ENCODE measurements at regions not wholly inside any gene's neighbourhood (a gene's known extent, or its start where the extent isn't known, plus 50 kb on each side); places are given as distances from the start of the nearest gene placed in this dataset.

GRCh38 chr5:4065472-4066320, 470.1 kb downstream of the IRX1 start:
- no peak for TF ChIP-seq CTCF (IDR thresholded peaks at IDR 0.05; ENCODE audit: borderline replicate concordance, extremely low read depth, insufficient read depth)
- Histone ChIP-seq H3K4me1 (ENCODE audit: control insufficient read depth in 2 of 3, insufficient read depth in 2 of 3, low read depth in 1 of 3, low read length in 3 of 3) (no peaks in the 10 kb centered on the region), H3K9me3 (ENCODE audit: control insufficient read depth in 2 of 3, insufficient read depth in 1 of 3, low read length in 3 of 3) (no peaks in the 10 kb centered on the region), H3K9ac (ENCODE audit: low read length in 3 of 3) (no peak overlapping the region), H3K27me3 (ENCODE audit: control insufficient read depth, insufficient read depth, low read length) (no peaks in the 10 kb centered on the region), H3K27ac (ENCODE audit: low read depth in 2 of 2, low read length in 2 of 2) (no peak overlapping the region), H3K4me3 (ENCODE audit: low read length in 3 of 3) (no peak overlapping the region), H3K36me3 (ENCODE audit: control insufficient read depth in 2 of 3, insufficient read depth in 3 of 3, low read length in 3 of 3) (no peaks in the 10 kb centered on the region)
- no peak for DNase-seq
- no peak for FAIRE-seq
- intact Hi-C loops (cut with DNase I), result no loop called here

GRCh38 chr5:4068171-4068570, 472.5 kb downstream of the IRX1 start:
- FAIRE-seq, result no peak
- intact Hi-C loops (cut with DNase I), result no loop called here
- DNase-seq, result no peak
- H3K27me3 ChIP-seq (ENCODE audit: control insufficient read depth, insufficient read depth, low read length), result no peaks in the 10 kb centered on the region
- H3K4me1 ChIP-seq (ENCODE audit: control insufficient read depth in 2 of 3, insufficient read depth in 2 of 3, low read depth in 1 of 3, low read length in 3 of 3), result no peaks in the 10 kb centered on the region
- no peaks in the 10 kb centered on the region for H3K36me3 ChIP-seq (ENCODE audit: control insufficient read depth in 2 of 3, insufficient read depth in 3 of 3, low read length in 3 of 3)
- H3K9me3 ChIP-seq (ENCODE audit: control insufficient read depth in 2 of 3, insufficient read depth in 1 of 3, low read length in 3 of 3), result no peaks in the 10 kb centered on the region
- H3K4me3 ChIP-seq (ENCODE audit: low read length in 3 of 3), result no peak overlapping the region
- no peak overlapping the region for H3K27ac ChIP-seq (ENCODE audit: low read depth in 2 of 2, low read length in 2 of 2)
- no peak for TF ChIP-seq CTCF (IDR thresholded peaks at IDR 0.05; ENCODE audit: borderline replicate concordance, extremely low read depth, insufficient read depth)
- H3K9ac ChIP-seq (ENCODE audit: low read length in 3 of 3), result no peak overlapping the region

GRCh38 chr5:4078544-4078943, 482.9 kb downstream of the IRX1 start:
- FAIRE-seq, result no peak
- no peak for TF ChIP-seq CTCF (IDR thresholded peaks at IDR 0.05; ENCODE audit: borderline replicate concordance, extremely low read depth, insufficient read depth)

More at GRCh38 chr5:4078544-4078943, 482.9 kb downstream of the IRX1 start:
- no peaks in the 10 kb centered on the region for H3K27me3 ChIP-seq (ENCODE audit: control insufficient read depth, insufficient read depth, low read length)
- no peak overlapping the region for H3K4me3 ChIP-seq (ENCODE audit: low read length in 3 of 3)
- intact Hi-C loops (cut with DNase I), result no loop called here
- no peak overlapping the region for H3K9ac ChIP-seq (ENCODE audit: low read length in 3 of 3)
- peaks cover 0 to 3% (median 0%) of the 10 kb centered on the region in 3 donors for H3K4me1 ChIP-seq (ENCODE audit: control insufficient read depth in 2 of 3, insufficient read depth in 2 of 3, low read depth in 1 of 3, low read length in 3 of 3)
- no peaks in the 10 kb centered on the region for H3K36me3 ChIP-seq (ENCODE audit: control insufficient read depth in 2 of 3, insufficient read depth in 3 of 3, low read length in 3 of 3)
- H3K9me3 ChIP-seq (ENCODE audit: control insufficient read depth in 2 of 3, insufficient read depth in 1 of 3, low read length in 3 of 3), result no peaks in the 10 kb centered on the region
- DNase-seq, result no peak
- H3K27ac ChIP-seq (ENCODE audit: low read depth in 2 of 2, low read length in 2 of 2), result no peak overlapping the region

Measured in kidney (tissue), 13 donors.